ENCODE measurements at regions not wholly inside any gene's neighbourhood (a gene's known extent, or its start where the extent isn't known, plus 50 kb on each side); places are given as distances from the start of the nearest gene placed in this dataset.
A peak's percentile ranks its signal among the peaks of the same experiment; 100 is the strongest.
"Not testable (repeated sequence)": the region's sequence is repeated elsewhere in the genome, so short reads cannot be mapped to it uniquely, and the experiment has no call there.

GRCh38 chr9:39463696-39464095 lies 108.2 kb downstream of the SPATA31A1 start:
- DNase-seq (ENCODE audit: low read depth) = not testable (repeated sequence)

DNA sequence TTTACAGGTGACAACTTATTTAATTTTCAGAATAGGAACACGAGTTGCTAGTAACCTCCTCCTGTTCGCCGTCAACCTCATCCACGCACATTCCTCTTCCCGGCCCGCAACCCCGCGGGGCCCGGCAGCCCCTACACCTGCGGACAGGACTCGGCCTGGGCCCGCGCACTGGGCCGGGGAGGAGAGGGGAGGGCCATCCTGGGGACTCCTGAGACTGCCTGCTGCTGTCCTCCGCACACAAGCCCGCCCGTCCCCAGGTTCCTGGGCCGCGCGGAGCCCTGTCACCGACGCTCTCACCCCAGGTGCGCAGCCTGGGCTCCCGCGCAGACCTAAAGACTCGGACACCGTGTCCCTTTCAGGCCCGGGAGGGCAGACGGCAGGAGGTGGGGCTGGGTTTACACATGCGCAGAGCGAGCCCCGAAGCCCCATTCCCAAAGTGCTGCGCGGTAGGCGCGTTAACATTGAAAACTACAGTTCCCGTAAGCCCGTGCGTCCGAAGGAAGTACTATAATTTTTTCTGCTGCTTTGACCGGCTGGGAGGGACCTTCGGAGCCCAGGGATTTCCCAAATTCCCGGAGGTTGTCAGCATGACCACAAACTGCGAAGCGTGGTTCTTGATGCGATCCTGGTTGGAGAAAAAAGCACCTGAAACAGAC lies 108.8 kb downstream of the SPATA31A1 start:
- DNase-seq (ENCODE audit: low read depth) = peak; percentile 17

DNA sequence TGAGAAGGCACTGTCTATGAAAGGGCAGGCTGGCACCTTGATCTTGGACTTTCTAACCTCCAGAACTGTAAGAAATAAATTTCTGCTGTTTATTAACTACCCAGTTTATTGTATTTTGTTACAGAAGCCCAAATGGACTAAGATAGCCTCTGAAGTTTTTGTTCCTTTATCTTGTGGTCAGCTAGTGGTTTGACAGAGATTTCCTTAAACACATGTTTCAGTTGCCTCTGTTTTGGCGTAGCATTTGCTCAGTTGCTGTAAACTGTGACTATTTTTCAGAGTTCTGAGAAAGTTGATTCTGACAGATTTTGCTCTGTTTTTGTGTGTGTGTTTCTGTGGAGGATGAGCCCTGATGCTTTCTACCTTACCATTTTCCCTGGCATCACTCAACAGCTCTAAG lies 119.0 kb downstream of the SPATA31A1 start:
- DNase-seq (ENCODE audit: low read depth) = not testable (repeated sequence)

DNA sequence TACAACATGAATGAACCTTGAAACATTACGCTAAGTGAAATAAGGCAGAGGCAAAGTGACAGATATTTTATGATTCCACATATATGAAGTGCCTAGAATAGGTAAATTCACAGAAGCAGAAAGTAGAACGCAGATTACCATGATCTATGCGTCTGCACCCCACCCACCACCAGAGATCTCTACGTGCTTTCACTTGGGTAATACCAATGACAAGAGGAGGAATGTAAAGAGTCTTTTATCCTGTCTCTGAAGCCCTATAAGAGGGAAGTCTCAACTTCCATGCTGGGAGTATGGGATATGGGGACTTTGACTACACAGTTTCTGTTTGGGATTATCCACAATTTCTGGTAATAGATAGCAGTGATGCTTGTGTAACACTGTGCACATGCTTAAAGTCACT lies 127.6 kb downstream of the SPATA31A1 start:
- DNase-seq (ENCODE audit: low read depth) = not testable (repeated sequence)

- not testable (repeated sequence) for DNase-seq (ENCODE audit: low read depth)
Observed at GRCh38 chr9:39483880-39484279, 128.4 kb downstream of the SPATA31A1 start.

- DNase-seq (ENCODE audit: low read depth) = not testable (repeated sequence)
Observed at GRCh38 chr9:39484292-39484691, 128.8 kb downstream of the SPATA31A1 start.

DNA sequence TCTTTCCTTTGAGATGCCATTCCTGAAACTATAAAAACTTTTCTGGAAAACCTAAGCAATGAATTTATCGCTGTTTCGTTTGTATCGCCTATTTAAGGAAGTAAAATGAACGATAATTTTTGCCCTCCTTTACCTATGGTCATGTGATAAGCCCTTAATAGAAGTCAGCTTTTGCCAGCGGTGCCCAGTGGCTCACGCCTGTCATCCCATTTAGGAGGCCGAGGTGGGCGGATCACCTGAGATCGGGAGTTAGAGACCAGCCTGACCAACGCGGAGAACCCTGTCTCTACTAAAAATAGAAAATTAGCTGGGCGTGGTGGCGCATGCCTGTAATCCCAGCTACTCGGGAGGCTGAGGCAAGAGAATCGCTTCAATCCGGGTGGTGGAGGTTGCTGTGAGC lies 132.0 kb downstream of the SPATA31A1 start:
- not testable (repeated sequence) for DNase-seq (ENCODE audit: low read depth)

GRCh38 chr9:39496248-39496647 lies 140.8 kb downstream of the SPATA31A1 start:
- not testable (repeated sequence) for DNase-seq (ENCODE audit: low read depth)

- DNase-seq (ENCODE audit: low read depth) = not testable (repeated sequence)
Observed at GRCh38 chr9:39503178-39503577, 147.7 kb downstream of the SPATA31A1 start.

DNA sequence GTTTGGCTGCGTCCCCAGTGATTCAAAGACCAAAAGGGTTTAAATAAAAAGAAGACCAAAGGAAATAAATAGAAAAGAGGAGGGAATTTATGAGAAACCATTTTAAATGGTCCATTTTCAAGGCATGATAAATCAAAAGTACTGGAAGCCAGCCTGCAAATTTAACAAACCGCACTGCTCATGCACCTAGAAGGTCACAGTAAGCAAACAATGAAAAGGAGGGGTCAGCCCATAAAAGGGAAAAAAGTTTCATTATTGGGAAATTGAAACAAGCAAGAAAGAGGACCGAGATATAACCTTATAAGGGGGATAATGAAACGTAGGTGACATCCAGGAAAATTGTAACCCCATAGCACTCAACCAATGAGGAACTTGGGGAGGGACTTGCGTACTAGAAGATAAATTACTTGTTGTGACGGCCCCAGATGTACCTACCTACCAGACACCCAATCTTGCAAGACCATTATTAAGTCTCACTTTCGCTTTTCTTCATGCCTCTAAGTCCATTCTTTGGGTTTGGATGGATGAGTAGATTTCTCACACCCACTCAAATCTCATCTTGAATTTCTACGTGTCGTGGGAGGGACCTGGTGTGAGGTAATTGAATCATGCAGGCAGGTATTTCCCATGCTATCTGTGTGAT lies 172.0 kb downstream of the SPATA31A1 start:
- not testable (repeated sequence) for DNase-seq (ENCODE audit: low read depth)

DNA sequence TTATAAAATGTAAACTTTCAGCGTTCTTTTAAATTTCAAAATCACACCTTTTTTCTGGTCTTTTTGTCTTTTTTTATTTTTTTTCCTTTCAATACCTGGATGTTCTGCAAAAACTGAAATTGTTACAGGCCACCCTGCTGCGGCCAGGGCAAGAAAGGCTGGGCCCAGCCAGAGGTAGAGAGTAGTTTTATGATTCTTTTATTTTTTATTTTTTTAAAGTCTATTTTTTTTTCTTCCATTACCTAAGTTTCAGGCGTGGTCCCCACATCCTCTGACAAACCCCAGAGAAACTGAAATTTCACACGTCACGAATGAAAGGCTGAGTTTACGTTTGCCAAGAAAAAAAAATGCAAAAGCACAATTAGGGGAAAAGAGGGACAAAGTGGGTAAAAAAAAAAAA lies 177.1 kb downstream of the SPATA31A1 start:
- DNase-seq (ENCODE audit: low read depth) = not testable (repeated sequence)

GRCh38 chr9:39533001-39533762 lies 177.7 kb downstream of the SPATA31A1 start:
- not testable (repeated sequence) for DNase-seq (ENCODE audit: low read depth)

GRCh38 chr9:39533763-39534548 lies 178.5 kb downstream of the SPATA31A1 start:
- not testable (repeated sequence) for DNase-seq (ENCODE audit: low read depth)

- not testable (repeated sequence) for DNase-seq (ENCODE audit: low read depth)
Observed at GRCh38 chr9:39534897-39535296, 179.4 kb downstream of the SPATA31A1 start.

GRCh38 chr9:39542157-39542556 lies 186.7 kb downstream of the SPATA31A1 start:
- not testable (repeated sequence) for DNase-seq (ENCODE audit: low read depth)

DNA sequence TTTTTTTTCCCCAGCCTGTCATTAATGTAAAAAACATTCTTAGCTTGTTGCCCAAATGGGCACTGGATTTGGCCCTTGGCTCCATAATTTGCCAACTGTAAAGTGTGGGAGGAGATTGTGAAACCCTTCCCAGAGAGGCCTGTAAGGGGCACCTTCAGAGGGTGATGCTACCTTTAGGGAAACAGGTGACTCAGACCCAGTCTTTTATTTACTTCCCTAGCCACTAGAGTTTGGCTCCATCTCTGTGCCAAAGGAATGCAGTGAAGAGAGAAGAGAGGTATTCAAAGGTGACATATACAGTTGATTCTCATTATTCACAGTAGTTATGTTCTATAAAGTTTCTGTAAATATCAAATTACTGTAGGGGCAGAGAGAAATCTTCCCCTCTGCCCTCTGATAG lies 189.6 kb downstream of the SPATA31A1 start:
- not testable (repeated sequence) for DNase-seq (ENCODE audit: low read depth)

DNA sequence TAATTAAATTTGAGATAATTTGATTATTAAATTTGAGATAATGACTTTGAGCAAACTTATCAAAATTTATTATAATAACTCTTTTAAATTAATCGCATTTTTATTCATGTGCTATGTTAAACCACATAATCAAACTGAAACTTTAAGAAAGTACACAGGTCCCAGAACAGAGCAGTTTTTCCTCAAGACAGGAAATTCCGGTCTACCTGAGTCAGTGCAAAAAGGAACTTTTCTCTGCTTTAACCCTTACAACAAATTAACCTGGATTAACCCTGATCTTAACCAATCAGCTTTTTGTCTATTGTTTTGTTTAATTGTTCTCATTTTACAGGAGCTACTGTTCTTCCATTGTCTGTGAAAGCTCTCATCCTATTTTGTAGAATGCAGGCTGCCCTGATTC lies 195.1 kb downstream of the SPATA31A1 start:
- not testable (repeated sequence) for DNase-seq (ENCODE audit: low read depth)

GRCh38 chr9:39551544-39551943 lies 196.1 kb downstream of the SPATA31A1 start:
- DNase-seq (ENCODE audit: low read depth) = not testable (repeated sequence)

DNA sequence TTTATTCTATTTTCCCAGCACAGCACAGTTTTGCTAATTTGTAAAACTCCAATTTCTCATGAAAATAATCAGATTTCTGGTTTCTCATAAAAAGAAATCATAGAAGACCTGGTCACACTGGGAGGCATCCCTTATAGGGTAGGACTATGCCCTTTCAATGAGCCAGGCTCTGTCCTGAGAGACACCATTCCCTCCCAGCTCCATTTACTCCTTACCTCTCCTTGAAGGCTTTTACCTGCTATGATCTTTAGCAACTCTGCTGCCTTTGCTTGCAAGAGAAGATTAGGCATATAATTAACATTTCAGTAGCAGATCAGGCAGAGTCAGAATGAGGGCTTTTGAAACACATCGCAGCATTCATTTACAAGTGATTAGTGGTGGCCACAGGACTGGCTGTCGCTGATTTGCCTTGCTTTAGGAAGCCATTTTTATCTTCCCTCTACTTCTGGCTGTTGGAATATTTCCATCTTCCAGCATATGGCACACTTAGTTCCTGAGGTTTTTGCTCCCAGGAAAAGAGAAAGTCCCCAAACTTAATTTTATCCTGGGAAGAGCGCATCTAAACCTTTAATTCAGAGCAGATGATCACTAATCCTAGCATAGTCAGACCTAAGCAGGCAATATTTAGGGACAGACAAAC lies 196.9 kb downstream of the SPATA31A1 start:
- not testable (repeated sequence) for DNase-seq (ENCODE audit: low read depth)

DNA sequence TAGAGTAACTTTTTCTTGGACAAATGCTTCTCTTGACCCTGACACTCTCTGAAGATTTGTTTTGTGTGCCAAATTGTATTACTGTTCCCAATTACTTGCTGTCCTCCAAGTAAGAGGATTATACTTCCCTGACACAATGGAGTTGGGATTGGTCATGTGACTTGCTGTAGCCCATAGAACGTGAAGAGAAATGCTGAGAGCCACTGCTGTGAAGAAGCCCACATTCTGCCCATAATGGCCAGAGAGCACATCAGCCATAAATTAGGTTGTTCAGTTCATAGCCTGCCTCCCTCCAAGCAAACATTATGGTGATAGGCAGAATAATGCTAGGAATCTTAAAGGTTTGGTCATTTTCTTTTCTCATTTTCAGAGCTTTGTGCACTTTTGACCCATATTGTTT lies 198.9 kb downstream of the SPATA31A1 start:
- DNase-seq (ENCODE audit: low read depth) = not testable (repeated sequence)

DNA sequence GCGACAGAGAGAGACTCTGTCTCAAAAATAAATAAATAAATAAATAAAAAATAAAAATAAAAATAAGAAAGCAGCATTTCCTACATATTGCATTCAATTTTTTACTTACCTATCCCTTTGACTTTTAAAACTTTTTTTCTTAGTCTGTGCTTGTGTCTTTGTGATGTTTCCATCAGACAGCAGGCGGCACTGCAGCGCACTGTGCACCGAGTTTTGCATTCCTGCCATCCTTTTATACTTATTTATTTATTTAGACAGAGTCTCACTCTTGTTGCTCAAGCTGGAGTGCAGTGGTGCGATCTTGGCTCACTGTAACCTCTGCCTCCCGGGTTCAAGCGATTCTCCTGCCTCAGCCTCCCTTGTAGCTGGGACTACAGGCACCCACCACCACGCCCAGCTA lies 203.9 kb downstream of the SPATA31A1 start:
- not testable (repeated sequence) for DNase-seq (ENCODE audit: low read depth)
